Right hindlimb (tissue), 1 donor: ENCODE measurements at regions not wholly inside any gene's neighbourhood (a gene's known extent, or its start where the extent isn't known, plus 50 kb on each side); places are given as distances from the start of the nearest gene placed in this dataset.
"Not testable (repeated sequence)": the region's sequence is repeated elsewhere in the genome, so short reads cannot be mapped to it uniquely, and the experiment has no call there.

Experiments
- DNase-seq: peaks from one replicate; pipeline ENCODE4 v3.0.0-alpha.2; 2018

DNA sequence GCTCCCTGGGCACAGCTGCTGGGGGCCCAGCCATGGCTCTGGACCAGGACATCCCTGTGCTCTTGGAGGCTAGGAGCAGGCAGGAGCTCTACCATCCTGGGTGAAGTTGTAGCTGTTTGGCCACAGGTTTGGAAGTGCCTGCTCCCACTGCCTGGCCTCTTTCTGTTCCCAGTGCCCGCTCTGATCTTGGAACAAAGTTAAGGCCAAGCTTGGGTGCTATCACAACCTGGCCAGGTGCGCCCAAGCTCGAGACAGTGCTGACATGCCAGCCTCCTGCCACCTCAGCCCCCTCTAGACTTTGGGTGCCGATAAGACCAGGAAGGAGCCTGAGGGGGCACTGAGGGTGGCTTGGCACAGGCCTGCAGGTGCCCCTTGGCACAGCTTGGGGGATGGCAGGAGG lies 686.1 kb upstream of the AADAT start:
- no peak for DNase-seq

- no peak for DNase-seq
Observed at GRCh38 chr4:170773709-170774273, 684.0 kb upstream of the AADAT start.

DNA sequence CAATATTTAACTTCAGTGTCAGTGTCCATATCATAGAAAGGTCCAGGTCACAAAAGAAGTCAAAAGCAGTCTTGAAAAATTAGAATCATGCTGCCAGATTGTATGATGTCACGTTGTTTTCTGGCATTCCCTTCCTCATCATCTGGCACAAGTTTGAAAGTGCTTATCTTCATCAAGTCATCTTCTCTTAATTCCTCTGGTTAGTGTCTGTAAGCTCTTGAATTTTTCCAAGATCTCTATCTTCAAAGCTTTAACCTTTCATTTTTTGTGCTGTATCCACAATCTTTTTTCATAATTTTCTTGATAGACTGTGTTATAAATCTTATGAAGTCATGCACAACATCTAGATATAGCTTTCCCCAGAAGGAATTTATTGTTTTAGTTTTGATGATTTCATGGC lies 682.7 kb upstream of the AADAT start:
- DNase-seq: no peak

DNA sequence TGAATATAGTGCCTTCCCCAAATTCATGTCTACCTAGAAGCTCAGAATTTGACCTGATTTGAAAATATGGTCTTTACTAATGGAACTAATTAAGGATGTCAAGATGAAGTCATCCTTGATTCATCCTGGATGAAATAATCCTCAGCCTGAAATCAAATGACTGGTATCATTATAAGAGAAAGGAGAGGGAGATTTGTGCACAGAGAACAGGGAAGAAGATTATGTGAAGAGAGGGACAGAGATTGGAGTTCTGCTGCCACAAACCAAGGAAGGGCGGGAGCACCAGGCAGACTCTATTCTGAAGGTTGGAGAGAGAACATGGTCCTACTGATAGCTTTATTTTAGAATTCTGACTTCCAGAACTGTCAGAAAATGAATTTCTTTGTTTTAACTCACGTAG lies 680.9 kb upstream of the AADAT start:
- DNase-seq: no peak

DNA sequence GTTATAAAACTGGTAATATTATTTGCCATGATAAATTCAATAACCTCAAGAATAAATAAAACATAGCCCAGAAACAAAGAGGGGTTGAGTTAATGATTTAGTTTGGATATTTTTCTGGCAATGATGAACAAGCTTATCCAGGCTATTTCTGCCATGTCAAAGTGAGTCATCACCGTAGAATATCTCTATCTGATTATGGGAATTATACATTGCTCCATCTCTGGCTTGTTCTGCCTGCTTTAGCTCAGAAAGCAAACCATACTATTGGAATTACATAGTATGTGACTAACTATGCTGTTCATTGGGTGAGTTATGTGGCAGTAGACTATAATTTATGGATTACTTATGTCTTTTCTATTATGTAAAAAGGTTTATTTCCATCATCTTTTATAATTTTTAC lies 680.1 kb upstream of the AADAT start:
- DNase-seq: no peak

DNA sequence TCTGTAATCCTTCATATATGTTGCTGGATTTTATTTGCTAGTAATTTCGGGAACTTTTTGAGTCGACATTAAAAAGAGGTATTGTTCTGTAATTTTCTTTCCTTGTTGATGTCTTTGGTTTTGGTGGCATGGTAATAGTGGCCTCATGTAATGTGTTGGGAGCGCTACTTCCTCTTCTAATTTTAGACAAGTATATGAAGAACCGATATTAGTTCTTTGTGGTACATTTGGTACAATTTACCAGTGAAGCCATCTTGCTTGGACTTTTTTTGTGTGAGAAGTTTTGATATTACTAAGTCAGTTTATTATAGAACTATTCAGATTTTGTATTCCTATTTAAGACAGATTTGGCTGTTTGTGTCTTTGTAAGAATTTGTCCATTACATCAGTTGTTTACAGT lies 669.2 kb upstream of the AADAT start:
- no peak for DNase-seq

DNA sequence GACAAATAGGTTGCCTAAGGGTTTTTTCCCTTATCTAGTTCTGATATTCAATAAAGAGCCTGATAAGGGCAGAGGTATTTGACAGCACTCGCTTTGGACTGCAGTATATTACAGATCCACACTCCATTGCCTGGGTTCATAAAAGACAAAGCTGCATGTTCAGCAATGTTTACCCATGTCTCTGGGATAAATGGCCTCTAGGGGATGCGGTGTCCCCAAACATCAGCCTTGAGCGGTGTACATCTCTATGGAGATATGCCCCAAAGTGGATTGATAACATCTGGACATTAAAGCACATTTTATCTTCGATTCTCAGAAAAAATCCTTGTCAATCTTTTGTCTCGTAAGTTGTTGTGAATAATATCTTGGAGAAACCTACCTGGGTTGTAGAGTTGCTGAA lies 660.8 kb upstream of the AADAT start:
- DNase-seq: no peak

DNA sequence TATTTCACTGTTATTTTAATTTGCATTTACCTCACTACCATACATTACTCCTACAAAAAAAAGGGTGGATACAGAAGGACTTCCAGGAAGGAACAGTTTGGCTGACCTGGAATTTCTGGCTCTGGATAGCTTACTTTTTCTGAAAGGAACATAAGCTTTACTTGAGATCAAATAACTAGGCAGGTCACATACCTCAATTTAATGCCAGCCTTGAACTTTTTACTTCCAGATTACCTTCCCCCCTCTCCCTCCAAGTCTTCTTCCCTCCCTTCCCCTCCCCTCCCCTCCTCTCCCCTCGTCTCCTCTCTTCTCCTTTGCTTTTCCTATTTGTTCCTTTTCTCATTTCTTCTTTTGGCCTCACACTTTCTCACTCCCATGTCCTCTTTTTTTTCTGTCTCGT lies 659.2 kb upstream of the AADAT start:
- no peak for DNase-seq

- no peak for DNase-seq
Observed at GRCh38 chr4:170743633-170744032, 653.9 kb upstream of the AADAT start.

- no peak for DNase-seq
Observed at GRCh38 chr4:170741856-170742255, 652.1 kb upstream of the AADAT start.

DNA sequence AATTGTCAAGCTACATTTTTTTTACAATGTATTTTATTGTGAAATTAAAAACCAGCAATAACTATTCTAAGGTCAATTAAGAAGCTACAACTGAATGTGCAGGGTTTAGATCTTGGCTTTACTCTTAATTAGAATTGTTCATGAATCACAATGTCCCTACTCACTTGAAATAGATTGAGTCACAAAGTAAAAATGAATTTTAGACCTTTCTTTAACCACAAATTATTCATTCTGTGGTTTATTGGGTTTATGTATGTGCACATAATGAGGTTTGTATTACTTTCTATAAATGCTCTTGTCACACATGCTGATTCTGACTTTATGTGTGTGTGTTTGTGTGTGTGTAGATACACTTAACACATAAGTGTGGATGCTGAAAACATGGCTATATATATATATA lies 647.0 kb upstream of the AADAT start:
- no peak for DNase-seq

GRCh38 chr4:170729897-170730296 lies 640.1 kb upstream of the AADAT start:
- no peak for DNase-seq

DNA sequence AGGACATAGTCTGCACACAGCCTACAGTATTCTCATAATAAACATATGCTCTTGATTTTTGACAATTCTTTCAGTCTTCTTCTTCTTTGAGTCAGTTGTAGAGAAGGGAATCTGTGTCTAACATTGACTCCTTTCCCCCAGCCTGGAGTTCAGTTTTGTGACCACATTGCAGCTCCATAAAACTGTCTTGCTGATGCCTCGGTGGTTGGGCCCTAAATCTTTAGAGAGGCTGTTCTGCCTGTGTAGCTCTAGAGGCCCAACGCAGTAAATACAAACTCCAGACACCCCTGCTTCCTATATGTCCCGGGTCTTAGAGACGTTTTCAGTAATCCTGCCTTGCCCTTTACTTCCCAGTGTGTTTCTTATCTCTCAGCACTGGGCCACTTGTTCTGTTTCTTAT lies 639.5 kb upstream of the AADAT start:
- no peak for DNase-seq

GRCh38 chr4:170724191-170724590 lies 634.4 kb upstream of the AADAT start:
- DNase-seq: no peak

DNA sequence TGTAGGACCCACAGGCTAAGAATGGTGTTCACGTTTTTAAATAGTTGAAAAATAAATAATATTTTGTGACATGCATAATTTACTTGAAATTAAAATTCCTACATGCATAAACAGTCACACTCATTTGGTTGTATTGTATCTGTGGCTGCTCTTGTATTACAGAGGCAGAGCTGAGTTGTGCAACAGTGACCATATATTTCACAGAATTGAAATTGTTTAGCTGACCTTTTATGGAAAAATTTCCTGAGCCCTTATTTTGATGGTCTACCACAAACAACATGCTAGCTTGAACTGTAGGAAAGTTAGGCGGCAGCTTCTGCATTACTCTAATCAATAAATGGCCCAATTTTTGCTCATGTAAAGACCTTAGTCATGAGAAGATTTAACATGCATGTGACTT lies 633.4 kb upstream of the AADAT start:
- DNase-seq: no peak

- no peak for DNase-seq
Observed at GRCh38 chr4:170721812-170722373, 632.1 kb upstream of the AADAT start.

GRCh38 chr4:170716868-170717267 lies 627.1 kb upstream of the AADAT start:
- DNase-seq: no peak

GRCh38 chr4:170705907-170706306 lies 616.2 kb upstream of the AADAT start:
- no peak for DNase-seq

DNA sequence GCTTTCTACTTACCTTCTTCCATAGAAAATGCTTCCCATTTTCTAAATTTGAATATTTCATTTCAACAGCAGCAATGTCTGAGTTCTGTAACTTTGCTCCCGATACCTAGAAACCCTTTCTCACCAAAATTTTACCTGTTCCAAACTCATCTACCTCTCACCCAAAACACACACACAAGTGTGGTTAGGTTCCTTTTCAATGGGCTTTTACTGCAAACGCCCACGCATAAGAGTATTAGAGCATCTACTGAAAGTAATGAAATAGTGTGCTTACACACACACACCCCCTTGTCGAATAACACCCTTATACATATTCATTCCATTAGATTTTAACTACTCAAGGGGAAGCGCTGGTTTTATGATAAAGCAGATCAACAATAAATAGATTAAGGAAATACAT lies 610.3 kb upstream of the AADAT start:
- no peak for DNase-seq

DNA sequence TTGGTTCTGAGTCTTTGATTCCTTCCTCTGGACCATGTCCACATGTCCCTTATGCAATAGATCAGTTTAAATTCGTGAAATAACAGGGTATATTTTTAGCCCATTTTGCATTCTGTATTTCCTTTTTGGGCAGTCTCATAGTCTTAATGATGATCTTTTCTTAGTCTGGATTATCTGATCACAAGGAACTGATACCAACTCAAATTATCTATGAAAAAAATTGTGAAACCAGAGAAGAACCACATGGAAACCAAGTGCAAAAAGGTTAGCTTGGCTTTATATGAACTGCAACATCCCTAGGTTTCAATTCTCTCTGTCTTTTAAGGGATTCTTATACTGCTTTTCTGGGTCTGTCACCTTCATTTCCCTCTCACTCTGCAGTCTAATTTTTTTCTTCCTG lies 608.6 kb upstream of the AADAT start:
- no peak for DNase-seq

GRCh38 chr4:170697845-170698244 lies 608.1 kb upstream of the AADAT start:
- no peak for DNase-seq

GRCh38 chr4:170697045-170697444 lies 607.3 kb upstream of the AADAT start:
- no peak for DNase-seq

DNA sequence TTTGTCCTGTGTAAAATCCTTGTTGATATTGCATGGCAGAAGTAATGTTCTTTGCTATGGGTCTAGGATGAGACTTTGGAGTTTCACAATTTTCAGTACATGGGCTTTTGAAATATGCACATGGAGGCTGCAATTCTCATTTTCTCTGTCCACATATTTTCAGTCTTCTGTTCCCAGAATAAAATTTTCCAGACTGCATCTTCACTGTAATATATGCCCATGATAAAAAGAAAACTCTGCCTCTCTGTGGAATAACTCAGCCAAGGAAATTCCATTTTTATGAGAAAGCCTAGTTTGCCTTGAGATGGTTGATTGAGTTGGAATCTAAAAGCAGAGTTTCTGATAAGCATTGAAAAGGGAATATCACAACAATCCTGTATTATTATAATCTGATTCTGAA lies 601.4 kb upstream of the AADAT start:
- DNase-seq: no peak

DNA sequence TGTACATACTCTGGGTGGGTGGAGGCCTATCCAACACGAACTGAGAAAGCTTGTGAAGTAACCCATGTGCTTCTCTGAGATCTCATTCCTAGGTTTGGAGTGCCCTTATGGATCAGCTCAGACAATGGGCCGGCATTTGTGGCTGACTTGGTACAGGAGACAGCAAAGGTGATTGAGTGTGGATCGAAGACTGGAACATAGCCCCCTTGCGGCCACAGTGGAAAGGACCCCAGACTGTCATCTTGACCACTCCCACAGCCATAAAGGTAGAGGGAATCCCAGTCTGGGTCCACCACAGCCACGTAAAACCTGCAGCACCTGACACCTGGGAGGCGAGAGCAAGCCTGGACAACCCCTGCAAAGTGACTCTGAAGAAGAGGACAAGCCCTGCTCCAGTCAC lies 598.0 kb upstream of the AADAT start:
- DNase-seq: no peak

DNA sequence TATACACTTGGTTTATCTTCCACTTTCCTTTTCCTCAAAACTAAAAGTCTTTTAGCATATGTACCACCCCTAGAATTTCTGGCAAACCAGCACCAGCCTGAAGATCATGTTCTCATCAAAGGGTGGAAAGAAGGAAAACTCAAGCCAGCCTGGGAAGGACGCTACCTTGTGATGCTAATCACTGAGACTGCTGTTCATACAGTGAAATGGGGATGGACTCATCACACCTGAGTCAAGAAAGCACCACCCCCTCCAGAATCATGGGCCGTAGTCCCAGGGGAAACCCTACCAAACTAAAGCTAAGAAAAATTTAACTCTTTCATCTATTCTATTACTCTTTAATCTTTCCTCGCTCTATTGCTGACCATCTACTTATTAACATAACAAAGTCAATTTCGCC lies 595.9 kb upstream of the AADAT start:
- not testable (repeated sequence) for DNase-seq
